ENCODE measurements at regions not wholly inside any gene's neighbourhood (a gene's known extent, or its start where the extent isn't known, plus 50 kb on each side); places are given as distances from the start of the nearest gene placed in this dataset.

DNA sequence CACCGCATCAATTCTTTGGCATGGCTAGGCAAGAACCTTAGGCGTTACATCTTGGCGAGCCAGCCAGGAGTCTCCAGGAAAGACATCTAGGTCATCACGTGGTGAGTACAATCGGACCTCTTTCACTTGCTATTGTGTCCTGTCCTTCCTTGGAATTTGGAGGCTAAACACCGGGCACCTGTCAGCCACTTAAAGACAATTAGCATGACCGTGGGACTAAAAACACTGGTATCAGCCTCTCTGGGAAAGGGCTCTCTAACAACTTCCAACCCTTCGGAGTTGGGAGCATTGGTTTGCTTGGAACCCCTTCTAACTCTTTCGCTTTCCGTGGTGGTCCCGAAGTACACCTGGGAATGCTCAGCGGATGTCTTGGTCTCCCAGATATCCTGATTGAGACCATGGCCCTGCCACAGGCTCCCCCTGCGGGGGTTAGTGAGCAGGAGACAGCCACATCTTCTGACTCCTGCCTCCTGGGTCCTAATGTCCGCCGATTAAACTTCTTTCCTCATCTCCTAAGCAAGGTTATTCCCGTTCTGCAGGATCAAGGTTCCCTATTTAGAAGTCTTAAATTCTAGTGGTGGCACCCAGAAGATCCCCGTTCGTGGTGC, 971.7 kb downstream of the FSCB start:
- H3K27me3 ChIP-seq (ENCODE audit: control insufficient read depth, low read length) = no peaks in the 10 kb centered on the region
- no peaks in the 10 kb centered on the region for H3K9me2 ChIP-seq (replicated peaks; ENCODE audit: control insufficient read depth, low read length)
- H3F3A ChIP-seq (ENCODE audit: control insufficient read depth, insufficient read depth) = no peaks in the 10 kb centered on the region
- no peak overlapping the region for H3K4me2 ChIP-seq (ENCODE audit: low read length)
- TF ChIP-seq CTCF (IDR thresholded peaks at IDR 0.05; ENCODE audit: low read depth, low read length, poor library complexity, severe bottlenecking) = no peak
- no peak for TF ChIP-seq EZH2phosphoT487 (IDR thresholded peaks at IDR 0.05; ENCODE audit: borderline replicate concordance, low read length)
- H3K9me3 ChIP-seq (ENCODE audit: control insufficient read depth, insufficient read depth, low read length) = no peaks in the 10 kb centered on the region; the same call in 1 of the 2 replicates
- no peak overlapping the region for H3K4me3 ChIP-seq (ENCODE audit: low read length)
- no peaks in the 10 kb centered on the region for H3K36me3 ChIP-seq (ENCODE audit: control insufficient read depth, low read length)
- H3K4me1 ChIP-seq (ENCODE audit: control insufficient read depth, low read length) = no peaks in the 10 kb centered on the region
- no peak overlapping the region for H3K27ac ChIP-seq (ENCODE audit: low read depth, low read length)
- H3K79me2 ChIP-seq (ENCODE audit: control insufficient read depth, low read length) = no peaks in the 10 kb centered on the region
- H4K20me1 ChIP-seq (ENCODE audit: control insufficient read depth, insufficient read depth, low read depth, low read length) = no peaks in the 10 kb centered on the region

DNA sequence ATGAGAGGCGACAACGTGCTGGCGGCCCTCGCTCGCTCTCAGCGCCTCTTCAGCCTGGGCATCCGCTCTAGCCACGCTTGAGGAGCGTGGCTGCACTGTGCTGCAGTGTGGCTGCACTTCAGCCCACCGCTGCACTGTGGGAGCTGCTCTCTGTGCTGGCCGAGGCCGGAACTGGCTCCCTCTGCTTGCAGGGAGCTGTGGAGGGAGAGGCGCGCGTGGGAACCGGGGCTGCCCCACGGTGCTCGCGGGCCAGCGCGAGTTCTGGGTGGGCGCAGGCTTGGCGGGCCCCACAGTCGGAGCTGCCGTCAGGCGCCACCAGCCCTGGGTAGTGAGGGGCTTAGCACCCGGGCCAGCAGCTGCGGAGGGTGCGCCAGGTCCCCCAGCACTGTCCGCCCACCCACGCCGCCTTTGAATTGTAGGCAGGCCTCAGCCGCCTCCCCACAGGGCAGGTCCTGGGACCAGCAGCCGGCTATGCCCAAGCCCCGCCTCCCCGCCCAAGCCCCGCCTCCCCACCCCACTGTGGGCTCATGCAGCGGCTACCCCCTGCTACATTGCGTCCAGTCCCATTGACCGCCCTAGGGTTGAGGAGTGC, 974.2 kb downstream of the FSCB start:
- no peak overlapping the region for H3K4me2 ChIP-seq (ENCODE audit: low read length)
- H3F3A ChIP-seq (ENCODE audit: control insufficient read depth, insufficient read depth) = no peaks in the 10 kb centered on the region
- TF ChIP-seq EZH2phosphoT487 (IDR thresholded peaks at IDR 0.05; ENCODE audit: borderline replicate concordance, low read length) (no peak), CTCF (IDR thresholded peaks at IDR 0.05; ENCODE audit: low read depth, low read length, poor library complexity, severe bottlenecking) (no peak)
- H3K36me3 ChIP-seq (ENCODE audit: control insufficient read depth, low read length) = no peaks in the 10 kb centered on the region
- H4K20me1 ChIP-seq (ENCODE audit: control insufficient read depth, insufficient read depth, low read depth, low read length) = no peaks in the 10 kb centered on the region
- H3K27me3 ChIP-seq (ENCODE audit: control insufficient read depth, low read length) = no peaks in the 10 kb centered on the region
- no peaks in the 10 kb centered on the region for H3K9me2 ChIP-seq (replicated peaks; ENCODE audit: control insufficient read depth, low read length)
- H3K79me2 ChIP-seq (ENCODE audit: control insufficient read depth, low read length) = no peaks in the 10 kb centered on the region
- no peaks in the 10 kb centered on the region; the same call in 1 of the 2 replicates for H3K9me3 ChIP-seq (ENCODE audit: control insufficient read depth, insufficient read depth, low read length)
- no peaks in the 10 kb centered on the region for H3K4me1 ChIP-seq (ENCODE audit: control insufficient read depth, low read length)
- H3K27ac ChIP-seq (ENCODE audit: low read depth, low read length) = no peak overlapping the region
- no peak overlapping the region for H3K4me3 ChIP-seq (ENCODE audit: low read length)

DNA sequence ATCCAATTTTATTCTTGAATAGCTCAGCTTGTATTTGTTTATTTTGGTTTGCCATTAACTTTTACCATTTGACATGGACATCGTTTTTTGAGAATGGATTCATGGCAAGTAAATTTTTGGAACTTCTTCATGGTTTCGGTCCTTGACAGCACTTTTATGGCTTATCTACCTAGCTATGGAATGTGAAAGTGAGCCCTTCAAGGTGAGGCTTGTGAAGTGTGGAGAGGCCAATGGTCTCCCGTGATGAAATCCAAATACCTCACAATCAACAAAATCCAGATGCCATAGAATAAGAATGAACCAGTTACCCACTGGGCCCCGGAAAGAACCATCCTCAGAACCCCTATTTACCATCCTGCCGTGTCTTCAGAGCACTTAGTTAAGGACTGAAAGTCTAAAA, 978.8 kb downstream of the FSCB start:
- Histone ChIP-seq H3K4me1 (ENCODE audit: control insufficient read depth, low read length) (no peaks in the 10 kb centered on the region), H4K20me1 (ENCODE audit: control insufficient read depth, insufficient read depth, low read depth, low read length) (no peaks in the 10 kb centered on the region), H3K4me2 (ENCODE audit: low read length) (no peak overlapping the region), H3K9me3 (ENCODE audit: control insufficient read depth, insufficient read depth, low read length) (no peaks in the 10 kb centered on the region), H3K27me3 (ENCODE audit: control insufficient read depth, low read length) (no peaks in the 10 kb centered on the region), H3F3A (ENCODE audit: control insufficient read depth, insufficient read depth) (no peaks in the 10 kb centered on the region), H3K36me3 (ENCODE audit: control insufficient read depth, low read length) (no peaks in the 10 kb centered on the region), H3K27ac (ENCODE audit: low read depth, low read length) (no peak overlapping the region), H3K4me3 (ENCODE audit: low read length) (no peak overlapping the region), H3K79me2 (ENCODE audit: control insufficient read depth, low read length) (no peaks in the 10 kb centered on the region), H3K9me2 (replicated peaks; ENCODE audit: control insufficient read depth, low read length) (no peaks in the 10 kb centered on the region)
- no peak for TF ChIP-seq CTCF (IDR thresholded peaks at IDR 0.05; ENCODE audit: low read depth, low read length, poor library complexity, severe bottlenecking)
- no peak for TF ChIP-seq EZH2phosphoT487 (IDR thresholded peaks at IDR 0.05; ENCODE audit: borderline replicate concordance, low read length)
